Keratinocyte (primary cell): ENCODE measurements at regions not wholly inside any gene's neighbourhood (a gene's known extent, or its start where the extent isn't known, plus 50 kb on each side); places are given as distances from the start of the nearest gene placed in this dataset.

Source experiments
- DNase-seq: peaks from one replicate; pipeline ENCODE4 v3.0.0-alpha.2; 2011; ENCODE audit warnings: low read depth, missing footprints, low spot score
- FAIRE-seq: peaks from 2 replicates; lab custom pipeline; 2011; peaks lifted over from hg19 to GRCh38; lab: Jason Lieb, UNC
- H2AFZ ChIP-seq: 2 replicates; pipeline ENCODE4 v1.6.0; 2012; ENCODE audit warnings: low read length, control low read depth, inconsistent platforms; ENCODE audit not compliant: control insufficient read depth
- H3K27ac ChIP-seq: 2 replicates; pipeline ENCODE4 v1.5.1; 2011; ENCODE audit warnings: low read length; ENCODE audit not compliant: control insufficient read depth, insufficient read depth
- H3K27me3 ChIP-seq: 3 replicates; pipeline ENCODE4 v1.6.0; 2011; ENCODE audit warnings: low read length; ENCODE audit not compliant: control insufficient read depth, insufficient read depth; ENCODE audit errors: extremely low read depth
- H3K36me3 ChIP-seq, 2 experiments: 2 replicates in 1 of 2; 3 replicates in 1 of 2; pipeline ENCODE4 v1.5.1; 2011; ENCODE audit warnings: low read length in 2 of 2, mild to moderate bottlenecking in 1 of 2; ENCODE audit not compliant: control insufficient read depth in 2 of 2, insufficient read depth in 2 of 2; ENCODE audit errors: extremely low read depth in 1 of 2
- H3K4me1 ChIP-seq: 3 replicates; pipeline ENCODE4 v1.5.1; 2011; ENCODE audit warnings: low read length; ENCODE audit not compliant: control insufficient read depth, insufficient read depth; ENCODE audit errors: extremely low read depth
- H3K4me2 ChIP-seq: 3 replicates; pipeline ENCODE4 v1.6.0; 2011; ENCODE audit warnings: low read depth, low read length; ENCODE audit not compliant: control insufficient read depth, insufficient read depth; ENCODE audit errors: extremely low read depth
- H3K4me3 ChIP-seq, 3 experiments: fragments of 200-600 bp in 1 of 3; sonication (generic) in 1 of 3; 2 replicates in 2 of 3; 3 replicates in 1 of 3; pipeline ENCODE4 v1.5.1; 2011 to 2016; ENCODE audit warnings: low read length in 3 of 3, mild to moderate bottlenecking in 3 of 3, control low read depth in 2 of 3, inconsistent platforms in 1 of 3, low read depth in 1 of 3, mixed read lengths in 1 of 3, mixed run types in 1 of 3, moderate library complexity in 1 of 3; ENCODE audit not compliant: control insufficient read depth in 2 of 3, insufficient read depth in 2 of 3; ENCODE audit errors: extremely low read depth in 1 of 3
- H3K79me2 ChIP-seq: 2 replicates; pipeline ENCODE4 v1.6.0; 2012; ENCODE audit warnings: low read length; ENCODE audit not compliant: control insufficient read depth, insufficient read depth
- H3K9ac ChIP-seq: 3 replicates; pipeline ENCODE4 v1.6.0; 2011; ENCODE audit warnings: low read length; ENCODE audit not compliant: control insufficient read depth, insufficient read depth; ENCODE audit errors: extremely low read depth
- H3K9me1 ChIP-seq: 3 replicates; pipeline ENCODE4 v1.6.0; 2011; ENCODE audit warnings: low read length; ENCODE audit not compliant: control insufficient read depth, insufficient read depth; ENCODE audit errors: extremely low read depth
- H3K9me3 ChIP-seq: 2 replicates; pipeline ENCODE4 v1.5.1; 2012; ENCODE audit warnings: low read depth, low read length; ENCODE audit not compliant: control insufficient read depth
- H4K20me1 ChIP-seq: 3 replicates; pipeline ENCODE4 v1.6.0; 2011; ENCODE audit warnings: low read length; ENCODE audit not compliant: control insufficient read depth, insufficient read depth; ENCODE audit errors: extremely low read depth
- CTCF ChIP-seq, 3 experiments: IDR thresholded peaks in 1 of 3; conservative IDR thresholded peaks in 1 of 3; optimal IDR thresholded peaks in 1 of 3; 2 replicates in 2 of 3; 3 replicates in 1 of 3; pipeline versions ENCODE3 to v1.5.1; 2011; ENCODE audit warnings: low read length in 3 of 3, mild to moderate bottlenecking in 3 of 3, moderate library complexity in 2 of 3, control low read depth in 1 of 3, inconsistent platforms in 1 of 3; ENCODE audit not compliant: insufficient read depth in 2 of 3; ENCODE audit errors: extremely low read depth in 1 of 3
- EZH2 ChIP-seq: IDR thresholded peaks from one replicate; pipeline ENCODE4 v1.6.1; 2012; ENCODE audit warnings: inconsistent platforms, mild to moderate bottlenecking, low read length, moderate library complexity
- dilution Hi-C: fragments of 300-500 bp; cut with MboI; formaldehyde crosslinking; loops from one replicate; pipeline ENCODE4 v1.7.0; 2020; ENCODE audit warnings: low sequenced_read_pairs; ENCODE audit not compliant: extremely low pct_ligation_motif_present

GRCh38 chr21:16563116-16563515 lies 833.3 kb downstream of the USP25 start:
- Histone ChIP-seq H3K4me2 (no peak overlapping the region), H3K9me3 (no peaks in the 10 kb centered on the region)

GRCh38 chr21:16563795-16564194 lies 834.0 kb downstream of the USP25 start:
- Histone ChIP-seq H3K4me3 (no peak overlapping the region), H3K9me3 (no peaks in the 10 kb centered on the region), H3K36me3 (no peaks in the 10 kb centered on the region), H3K27ac (no peak overlapping the region), H4K20me1 (no peaks in the 10 kb centered on the region), H3K9me1 (no peaks in the 10 kb centered on the region), H3K27me3 (no peaks in the 10 kb centered on the region), H3K4me1 (peaks cover 2% of the 10 kb centered on the region), H3K79me2 (no peaks in the 10 kb centered on the region), H3K4me2 (no peak overlapping the region), H2AFZ (no peak overlapping the region), H3K9ac (no peak overlapping the region)
- DNase-seq (no peak), FAIRE-seq (no peak)
- dilution Hi-C loops: no loop called here
- no peak for TF ChIP-seq CTCF (optimal IDR thresholded peaks at IDR 0.05 in 1 of 3, IDR thresholded peaks at IDR 0.05 in 1 of 3, conservative IDR thresholded peaks at IDR 0.05 in 1 of 3; ENCODE audit: extremely low read depth in 1 of 3, insufficient read depth in 2 of 3, low read length in 3 of 3)
- no peak for TF ChIP-seq EZH2

More at GRCh38 chr21:16563116-16563515, 833.3 kb downstream of the USP25 start:
- H3K79me2 ChIP-seq: no peaks in the 10 kb centered on the region
- dilution Hi-C loops: no loop called here
- no peak for DNase-seq
- no peak overlapping the region for H2AFZ ChIP-seq
- no peak for FAIRE-seq
- no peaks in the 10 kb centered on the region for H4K20me1 ChIP-seq
- H3K9ac ChIP-seq: no peak overlapping the region
- TF ChIP-seq CTCF (optimal IDR thresholded peaks at IDR 0.05 in 1 of 3, IDR thresholded peaks at IDR 0.05 in 1 of 3, conservative IDR thresholded peaks at IDR 0.05 in 1 of 3; ENCODE audit: extremely low read depth in 1 of 3, insufficient read depth in 2 of 3, low read length in 3 of 3): no peak
- TF ChIP-seq EZH2: no peak
- H3K36me3 ChIP-seq: no peaks in the 10 kb centered on the region
- no peaks in the 10 kb centered on the region for H3K27me3 ChIP-seq
- H3K4me1 ChIP-seq: peaks cover 2% of the 10 kb centered on the region
- no peaks in the 10 kb centered on the region for H3K9me1 ChIP-seq
- no peak overlapping the region for H3K27ac ChIP-seq
- no peak overlapping the region for H3K4me3 ChIP-seq
